ENCODE measurements at regions not wholly inside any gene's neighbourhood (a gene's known extent, or its start where the extent isn't known, plus 50 kb on each side); places are given as distances from the start of the nearest gene placed in this dataset.

- TF ChIP-seq CTCF (IDR thresholded peaks at IDR 0.05) (no peak), POLR2A (IDR thresholded peaks at IDR 0.05) (no peak), EP300 (IDR thresholded peaks at IDR 0.05) (no peak)
Observed at GRCh38 chr2:149877913-149878312, 290.3 kb upstream of the MMADHC start.
